ENCODE measurements at regions not wholly inside any gene's neighbourhood (a gene's known extent, or its start where the extent isn't known, plus 50 kb on each side); places are given as distances from the start of the nearest gene placed in this dataset.
"Not testable (repeated sequence)": the region's sequence is repeated elsewhere in the genome, so short reads cannot be mapped to it uniquely, and the experiment has no call there.

- no peaks in the 10 kb centered on the region for H3K9me3 Mint-ChIP-seq (ENCODE audit: unreplicated experiment)
- DNase-seq (ENCODE audit: extremely low spot score, unreplicated experiment), result no peak
Measured at GRCh38 chr4:129852434-129852833, 756.5 kb downstream of the C4orf33 start.

GRCh38 chr4:129853685-129854467, 757.9 kb downstream of the C4orf33 start:
- not testable (repeated sequence) for H3K4me1 Mint-ChIP-seq (ENCODE audit: unreplicated experiment); H3K9me3 Mint-ChIP-seq (ENCODE audit: unreplicated experiment); DNase-seq (ENCODE audit: extremely low spot score, unreplicated experiment); H3K4me3 Mint-ChIP-seq (ENCODE audit: unreplicated experiment); H3K27me3 Mint-ChIP-seq (ENCODE audit: unreplicated experiment); H3K27ac Mint-ChIP-seq (ENCODE audit: unreplicated experiment); H3K36me3 Mint-ChIP-seq (ENCODE audit: unreplicated experiment)

More at GRCh38 chr4:129852434-129852833, 756.5 kb downstream of the C4orf33 start:
- H3K36me3 Mint-ChIP-seq (ENCODE audit: unreplicated experiment), result no peaks in the 10 kb centered on the region
- no peak for TF ChIP-seq CTCF (IDR thresholded peaks at IDR 0.05)
- peaks cover 8% of the 10 kb centered on the region for H3K27me3 Mint-ChIP-seq (ENCODE audit: unreplicated experiment)
- no peaks in the 10 kb centered on the region for H3K4me1 Mint-ChIP-seq (ENCODE audit: unreplicated experiment)
- H3K4me3 Mint-ChIP-seq (ENCODE audit: unreplicated experiment), result no peak overlapping the region
- no peak overlapping the region for H3K27ac Mint-ChIP-seq (ENCODE audit: unreplicated experiment)

- Mint-ChIP-seq H3K27me3 (ENCODE audit: unreplicated experiment) (no peaks in the 10 kb centered on the region), H3K36me3 (ENCODE audit: unreplicated experiment) (no peaks in the 10 kb centered on the region), H3K4me3 (ENCODE audit: unreplicated experiment) (no peak overlapping the region), H3K9me3 (ENCODE audit: unreplicated experiment) (no peaks in the 10 kb centered on the region), H3K4me1 (ENCODE audit: unreplicated experiment) (no peaks in the 10 kb centered on the region), H3K27ac (ENCODE audit: unreplicated experiment) (no peak overlapping the region)
- TF ChIP-seq CTCF (IDR thresholded peaks at IDR 0.05), result no peak
- no peak for DNase-seq (ENCODE audit: extremely low spot score, unreplicated experiment)
Measured at GRCh38 chr4:129862461-129862860, 766.5 kb downstream of the C4orf33 start.

- Mint-ChIP-seq H3K36me3 (ENCODE audit: unreplicated experiment) (no peaks in the 10 kb centered on the region), H3K27me3 (ENCODE audit: unreplicated experiment) (no peaks in the 10 kb centered on the region), H3K9me3 (ENCODE audit: unreplicated experiment) (no peaks in the 10 kb centered on the region), H3K4me3 (ENCODE audit: unreplicated experiment) (no peak overlapping the region), H3K4me1 (ENCODE audit: unreplicated experiment) (no peaks in the 10 kb centered on the region), H3K27ac (ENCODE audit: unreplicated experiment) (no peak overlapping the region)
- TF ChIP-seq CTCF (IDR thresholded peaks at IDR 0.05), result no peak
- DNase-seq (ENCODE audit: extremely low spot score, unreplicated experiment), result no peak
Measured at GRCh38 chr4:129863206-129863605, 767.3 kb downstream of the C4orf33 start.

- Mint-ChIP-seq H3K27ac (ENCODE audit: unreplicated experiment) (no peak overlapping the region), H3K36me3 (ENCODE audit: unreplicated experiment) (no peaks in the 10 kb centered on the region), H3K9me3 (ENCODE audit: unreplicated experiment) (peaks cover 5% of the 10 kb centered on the region), H3K27me3 (ENCODE audit: unreplicated experiment) (peaks cover 10% of the 10 kb centered on the region), H3K4me3 (ENCODE audit: unreplicated experiment) (no peak overlapping the region), H3K4me1 (ENCODE audit: unreplicated experiment) (no peaks in the 10 kb centered on the region)
- no peak for TF ChIP-seq CTCF (IDR thresholded peaks at IDR 0.05)
- no peak for DNase-seq (ENCODE audit: extremely low spot score, unreplicated experiment)
Measured at GRCh38 chr4:129883996-129884395, 788.0 kb downstream of the C4orf33 start.
